ENCODE measurements at regions not wholly inside any gene's neighbourhood (a gene's known extent, or its start where the extent isn't known, plus 50 kb on each side); places are given as distances from the start of the nearest gene placed in this dataset.

DNA sequence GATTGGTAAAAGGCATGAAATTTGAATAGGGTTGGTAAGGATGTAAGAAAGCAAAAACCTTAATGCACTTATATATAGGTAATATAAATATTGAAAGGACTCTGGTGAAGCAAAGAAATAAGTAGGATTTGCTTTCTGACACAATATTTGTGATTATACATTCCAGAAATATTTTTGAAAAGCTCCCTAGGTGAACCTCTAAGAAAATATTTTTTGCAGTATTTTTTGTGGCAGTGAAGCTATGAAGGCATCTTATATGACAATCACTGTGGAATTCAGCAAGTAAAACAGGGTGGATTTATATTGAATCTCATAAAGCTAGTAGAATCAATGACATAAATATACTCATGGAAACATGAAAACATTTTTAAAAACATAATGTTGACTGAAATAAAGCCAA, 119.6 kb upstream of the EPHA3 start:
- Histone ChIP-seq H2AFZ (ENCODE audit: low read depth, low read length) (no peak overlapping the region), H3K27ac (ENCODE audit: low read length) (no peak overlapping the region), H3K79me2 (replicated peaks; ENCODE audit: insufficient read depth, low read length) (no peaks in the 10 kb centered on the region), H3K36me3 (ENCODE audit: insufficient read depth, low read length) (no peaks in the 10 kb centered on the region), H3F3A (ENCODE audit: insufficient read depth, low read length, poor library complexity, severe bottlenecking) (no peaks in the 10 kb centered on the region), H3K9me3 (ENCODE audit: low read length) (no peaks in the 10 kb centered on the region), H3K27me3 (ENCODE audit: insufficient read depth, low read depth, low read length) (no peaks in the 10 kb centered on the region), H3K9ac (ENCODE audit: low read length) (no peak overlapping the region), H3K4me2 (ENCODE audit: low read length) (no peak overlapping the region), H3K9me2 (ENCODE audit: insufficient read depth, low read length) (no peaks in the 10 kb centered on the region), H4K20me1 (ENCODE audit: insufficient read depth) (no peaks in the 10 kb centered on the region), H3K4me3 (ENCODE audit: low read length) (no peak overlapping the region)
- TF ChIP-seq SMC3 (conservative IDR thresholded peaks at IDR 0.05; ENCODE audit: poor library complexity) (no peak), RAD21 (conservative IDR thresholded peaks at IDR 0.05) (no peak), TAF1 (IDR thresholded peaks at IDR 0.05; ENCODE audit: low read depth) (no peak), EZH2 (IDR thresholded peaks at IDR 0.05; ENCODE audit: borderline replicate concordance, insufficient read depth, low read length, poor library complexity, severe bottlenecking) (no peak), POLR2AphosphoS5 (IDR thresholded peaks at IDR 0.05) (no peak), MXI1 (conservative IDR thresholded peaks at IDR 0.05; ENCODE audit: poor library complexity, severe bottlenecking) (no peak), EP300 (conservative IDR thresholded peaks at IDR 0.05; ENCODE audit: poor library complexity, severe bottlenecking) (no peak)
- TF ChIP-seq, protein P1, sequence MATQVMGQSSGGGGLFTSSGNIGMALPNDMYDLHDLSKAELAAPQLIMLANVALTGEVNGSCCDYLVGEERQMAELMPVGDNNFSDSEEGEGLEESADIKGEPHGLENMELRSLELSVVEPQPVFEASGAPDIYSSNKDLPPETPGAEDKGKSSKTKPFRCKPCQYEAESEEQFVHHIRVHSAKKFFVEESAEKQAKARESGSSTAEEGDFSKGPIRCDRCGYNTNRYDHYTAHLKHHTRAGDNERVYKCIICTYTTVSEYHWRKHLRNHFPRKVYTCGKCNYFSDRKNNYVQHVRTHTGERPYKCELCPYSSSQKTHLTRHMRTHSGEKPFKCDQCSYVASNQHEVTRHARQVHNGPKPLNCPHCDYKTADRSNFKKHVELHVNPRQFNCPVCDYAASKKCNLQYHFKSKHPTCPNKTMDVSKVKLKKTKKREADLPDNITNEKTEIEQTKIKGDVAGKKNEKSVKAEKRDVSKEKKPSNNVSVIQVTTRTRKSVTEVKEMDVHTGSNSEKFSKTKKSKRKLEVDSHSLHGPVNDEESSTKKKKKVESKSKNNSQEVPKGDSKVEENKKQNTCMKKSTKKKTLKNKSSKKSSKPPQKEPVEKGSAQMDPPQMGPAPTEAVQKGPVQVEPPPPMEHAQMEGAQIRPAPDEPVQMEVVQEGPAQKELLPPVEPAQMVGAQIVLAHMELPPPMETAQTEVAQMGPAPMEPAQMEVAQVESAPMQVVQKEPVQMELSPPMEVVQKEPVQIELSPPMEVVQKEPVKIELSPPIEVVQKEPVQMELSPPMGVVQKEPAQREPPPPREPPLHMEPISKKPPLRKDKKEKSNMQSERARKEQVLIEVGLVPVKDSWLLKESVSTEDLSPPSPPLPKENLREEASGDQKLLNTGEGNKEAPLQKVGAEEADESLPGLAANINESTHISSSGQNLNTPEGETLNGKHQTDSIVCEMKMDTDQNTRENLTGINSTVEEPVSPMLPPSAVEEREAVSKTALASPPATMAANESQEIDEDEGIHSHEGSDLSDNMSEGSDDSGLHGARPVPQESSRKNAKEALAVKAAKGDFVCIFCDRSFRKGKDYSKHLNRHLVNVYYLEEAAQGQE (IDR thresholded peaks at IDR 0.05; ENCODE audit: borderline replicate concordance): no peak
- TF ChIP-seq, protein P2, sequence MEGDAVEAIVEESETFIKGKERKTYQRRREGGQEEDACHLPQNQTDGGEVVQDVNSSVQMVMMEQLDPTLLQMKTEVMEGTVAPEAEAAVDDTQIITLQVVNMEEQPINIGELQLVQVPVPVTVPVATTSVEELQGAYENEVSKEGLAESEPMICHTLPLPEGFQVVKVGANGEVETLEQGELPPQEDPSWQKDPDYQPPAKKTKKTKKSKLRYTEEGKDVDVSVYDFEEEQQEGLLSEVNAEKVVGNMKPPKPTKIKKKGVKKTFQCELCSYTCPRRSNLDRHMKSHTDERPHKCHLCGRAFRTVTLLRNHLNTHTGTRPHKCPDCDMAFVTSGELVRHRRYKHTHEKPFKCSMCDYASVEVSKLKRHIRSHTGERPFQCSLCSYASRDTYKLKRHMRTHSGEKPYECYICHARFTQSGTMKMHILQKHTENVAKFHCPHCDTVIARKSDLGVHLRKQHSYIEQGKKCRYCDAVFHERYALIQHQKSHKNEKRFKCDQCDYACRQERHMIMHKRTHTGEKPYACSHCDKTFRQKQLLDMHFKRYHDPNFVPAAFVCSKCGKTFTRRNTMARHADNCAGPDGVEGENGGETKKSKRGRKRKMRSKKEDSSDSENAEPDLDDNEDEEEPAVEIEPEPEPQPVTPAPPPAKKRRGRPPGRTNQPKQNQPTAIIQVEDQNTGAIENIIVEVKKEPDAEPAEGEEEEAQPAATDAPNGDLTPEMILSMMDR (IDR thresholded peaks at IDR 0.05; ENCODE audit: poor library complexity, severe bottlenecking): no peak

DNA sequence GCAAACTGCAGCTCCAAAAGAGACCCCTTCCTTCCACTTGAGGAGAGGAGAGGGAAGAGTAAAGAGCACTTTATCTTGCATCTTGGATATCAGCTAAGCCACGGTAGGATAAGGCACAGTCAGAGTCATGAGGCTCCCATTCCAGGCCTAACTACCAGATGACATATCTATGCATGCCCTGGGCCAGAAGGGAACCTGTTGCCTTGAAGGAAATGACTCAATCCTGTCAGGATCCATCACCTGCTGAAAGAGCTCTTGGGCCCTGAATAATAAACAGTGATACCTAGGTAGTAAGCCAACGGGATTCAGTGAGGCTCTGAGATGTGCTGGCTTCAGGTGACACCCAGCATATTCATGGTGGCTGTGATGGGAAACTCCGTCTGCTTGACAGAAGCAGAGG, 118.5 kb upstream of the EPHA3 start:
- H3K9ac ChIP-seq (ENCODE audit: low read length): no peak overlapping the region
- no peaks in the 10 kb centered on the region for H3K9me3 ChIP-seq (ENCODE audit: low read length)
- no peaks in the 10 kb centered on the region for H4K20me1 ChIP-seq (ENCODE audit: insufficient read depth)
- H2AFZ ChIP-seq (ENCODE audit: low read depth, low read length): no peak overlapping the region
- H3K36me3 ChIP-seq (ENCODE audit: insufficient read depth, low read length): no peaks in the 10 kb centered on the region
- H3K4me2 ChIP-seq (ENCODE audit: low read length): no peak overlapping the region
- H3K9me2 ChIP-seq (ENCODE audit: insufficient read depth, low read length): no peaks in the 10 kb centered on the region
- H3K27ac ChIP-seq (ENCODE audit: low read length): no peak overlapping the region
- no peaks in the 10 kb centered on the region for H3K79me2 ChIP-seq (replicated peaks; ENCODE audit: insufficient read depth, low read length)
- H3K27me3 ChIP-seq (ENCODE audit: insufficient read depth, low read depth, low read length): no peaks in the 10 kb centered on the region
- no peaks in the 10 kb centered on the region for H3F3A ChIP-seq (ENCODE audit: insufficient read depth, low read length, poor library complexity, severe bottlenecking)
- H3K4me3 ChIP-seq (ENCODE audit: low read length): no peak overlapping the region
- TF ChIP-seq EP300 (conservative IDR thresholded peaks at IDR 0.05; ENCODE audit: poor library complexity, severe bottlenecking): no peak
- no peak for TF ChIP-seq SMC3 (conservative IDR thresholded peaks at IDR 0.05; ENCODE audit: poor library complexity)
- no peak for TF ChIP-seq EZH2 (IDR thresholded peaks at IDR 0.05; ENCODE audit: borderline replicate concordance, insufficient read depth, low read length, poor library complexity, severe bottlenecking)
- no peak for TF ChIP-seq TAF1 (IDR thresholded peaks at IDR 0.05; ENCODE audit: low read depth)
- TF ChIP-seq, protein P1 (IDR thresholded peaks at IDR 0.05; ENCODE audit: borderline replicate concordance): no peak
- TF ChIP-seq RAD21 (conservative IDR thresholded peaks at IDR 0.05): no peak
- TF ChIP-seq MXI1 (conservative IDR thresholded peaks at IDR 0.05; ENCODE audit: poor library complexity, severe bottlenecking): no peak
- TF ChIP-seq POLR2AphosphoS5 (IDR thresholded peaks at IDR 0.05): no peak
- TF ChIP-seq, protein P2 (IDR thresholded peaks at IDR 0.05; ENCODE audit: poor library complexity, severe bottlenecking): no peak

All from neural cell (in vitro differentiated cells).